CD4-positive, alpha-beta T cell treated with Interleukin-6 at 100 ng/mL for 8 hours (primary cell): ENCODE measurements at regions not wholly inside any gene's neighbourhood (a gene's known extent, or its start where the extent isn't known, plus 50 kb on each side); places are given as distances from the start of the nearest gene placed in this dataset.
"Not testable (repeated sequence)": the region's sequence is repeated elsewhere in the genome, so short reads cannot be mapped to it uniquely, and the experiment has no call there.

Experiments
- DNase-seq: peaks from one replicate; pipeline ENCODE4 v3.0.0-alpha.2; 2020; ENCODE audit warnings: mixed read lengths, low spot score

- DNase-seq = peak; percentile 66
Observed at GRCh38 chr2:174697255-174697654, 67.0 kb downstream of the CHRNA1 start.

DNA sequence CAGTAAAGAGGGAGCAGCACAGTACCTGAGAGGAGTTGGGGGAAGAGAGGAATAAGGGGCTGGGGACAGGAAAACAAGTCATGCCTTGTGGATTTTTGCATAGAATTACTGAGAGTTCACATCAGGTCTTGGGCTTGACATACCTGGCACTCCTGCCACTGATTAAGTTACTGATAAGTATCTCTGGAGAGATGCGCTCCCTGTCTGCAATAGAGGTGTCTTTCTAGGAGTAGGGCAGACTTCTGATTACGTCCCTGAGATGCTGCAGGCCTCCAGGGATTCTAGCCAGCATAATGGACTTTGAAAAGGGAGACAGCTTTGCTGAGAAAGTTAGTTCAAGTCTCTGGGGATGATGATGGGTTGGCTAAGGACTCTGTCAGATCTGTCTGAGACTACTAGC lies 69.4 kb downstream of the CHRNA1 start:
- DNase-seq = no peak

DNA sequence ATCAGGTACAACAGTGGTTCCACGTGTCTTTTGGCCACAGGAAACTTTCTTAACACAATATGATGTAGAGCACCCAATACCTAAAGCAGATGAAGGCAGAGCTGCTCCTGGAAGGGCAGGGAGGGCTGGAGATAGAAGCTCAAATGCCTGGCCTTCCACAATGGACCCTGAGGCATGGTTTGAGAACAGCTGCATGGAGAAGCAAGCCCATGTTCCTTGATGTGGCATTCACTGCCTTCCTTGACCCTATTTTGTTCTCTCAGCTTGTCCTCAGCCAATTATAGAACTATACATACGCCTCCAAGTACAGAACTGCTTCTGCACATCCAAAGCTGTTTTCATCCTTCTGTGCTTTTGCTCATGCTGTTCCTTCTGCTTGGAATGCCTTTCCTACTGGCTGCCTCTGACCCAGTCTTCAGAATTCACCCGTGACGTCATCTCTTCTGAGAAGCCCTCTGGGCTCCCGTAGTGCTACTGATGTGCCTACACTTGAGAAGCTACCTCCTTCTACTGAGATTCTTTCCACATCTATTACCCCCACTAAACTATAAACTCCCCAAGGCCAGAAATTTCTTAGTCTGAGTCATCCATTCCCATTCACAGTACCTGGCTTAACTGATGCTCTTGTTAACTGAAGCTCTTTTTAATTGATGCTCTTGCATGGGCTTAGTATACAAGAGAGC lies 69.9 kb downstream of the CHRNA1 start:
- no peak for DNase-seq

- no peak for DNase-seq
Observed at GRCh38 chr2:174693344-174693743, 70.9 kb downstream of the CHRNA1 start.

DNA sequence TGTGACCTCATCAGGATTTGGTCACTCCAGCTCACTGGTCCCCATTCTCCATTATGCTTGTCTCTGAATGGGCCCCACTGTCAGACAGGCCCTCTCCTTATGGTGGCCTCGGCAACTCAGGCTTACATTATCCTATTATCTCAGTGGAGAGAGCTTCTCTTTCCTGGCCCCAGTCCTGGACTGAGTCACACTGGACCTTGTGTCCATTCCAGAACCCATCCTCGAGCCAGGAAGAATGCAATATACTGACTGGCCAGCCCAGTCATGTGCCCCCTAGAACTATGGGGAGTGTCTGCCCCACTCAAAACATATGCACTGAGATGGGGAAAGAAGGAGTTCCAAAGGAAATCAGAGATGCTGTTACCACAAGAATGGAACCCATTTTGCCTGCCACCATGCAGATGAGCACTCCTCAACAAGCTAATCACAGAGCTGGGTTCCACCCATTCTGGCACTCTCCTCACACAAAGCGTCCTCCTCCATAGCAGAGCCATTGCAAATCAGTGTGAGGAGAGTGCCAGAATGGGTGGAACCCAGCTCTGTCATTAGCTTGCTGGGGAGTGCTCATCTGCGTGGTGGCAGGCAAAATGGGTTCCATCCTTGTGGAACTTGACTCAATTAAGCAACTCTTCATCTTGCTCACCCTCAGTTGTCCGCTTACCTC lies 71.9 kb downstream of the CHRNA1 start:
- DNase-seq = no peak

DNA sequence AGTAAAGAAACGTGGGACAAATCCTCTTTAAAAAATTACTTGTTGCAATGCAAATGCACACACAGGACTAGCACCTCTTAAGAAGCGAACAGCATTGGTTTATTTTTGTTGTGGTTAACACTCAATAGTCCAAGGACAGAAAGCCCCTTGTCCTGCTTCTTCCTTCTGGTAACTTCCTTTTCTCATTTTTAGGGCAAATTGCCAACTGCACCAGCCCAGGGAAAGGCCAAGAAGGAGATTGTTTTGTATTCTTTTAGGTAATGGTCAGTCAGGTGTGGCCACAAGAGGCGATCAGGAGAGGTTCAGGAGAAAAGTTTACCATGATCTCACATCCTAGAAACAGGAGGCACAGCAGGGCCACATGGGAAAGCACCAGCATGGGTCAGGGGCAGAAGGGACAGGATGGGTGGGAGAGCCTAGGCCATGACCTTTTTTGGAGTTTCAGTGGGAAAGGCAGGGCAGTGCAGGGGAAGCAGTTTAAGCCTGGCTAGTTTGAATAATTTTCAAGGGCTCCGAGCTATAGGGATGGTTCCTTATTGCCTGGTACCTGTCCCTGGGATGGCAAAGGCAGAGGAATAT lies 73.0 kb downstream of the CHRNA1 start:
- no peak for DNase-seq

GRCh38 chr2:174690026-174690425 lies 74.2 kb downstream of the CHRNA1 start:
- DNase-seq = no peak

- peak; percentile 45 for DNase-seq
Observed at GRCh38 chr2:174688079-174688478, 76.2 kb downstream of the CHRNA1 start.

GRCh38 chr2:174686430-174686829 lies 77.8 kb downstream of the CHRNA1 start:
- DNase-seq = no peak

- peak; percentile 28 for DNase-seq
Observed at GRCh38 chr2:174683392-174683759, 80.9 kb downstream of the CHRNA1 start.

- DNase-seq = peak; percentile 44
Observed at GRCh38 chr2:174682578-174683391, 81.5 kb downstream of the CHRNA1 start.

GRCh38 chr2:174682007-174682577 lies 82.2 kb downstream of the CHRNA1 start:
- peak; percentile 14 for DNase-seq

DNA sequence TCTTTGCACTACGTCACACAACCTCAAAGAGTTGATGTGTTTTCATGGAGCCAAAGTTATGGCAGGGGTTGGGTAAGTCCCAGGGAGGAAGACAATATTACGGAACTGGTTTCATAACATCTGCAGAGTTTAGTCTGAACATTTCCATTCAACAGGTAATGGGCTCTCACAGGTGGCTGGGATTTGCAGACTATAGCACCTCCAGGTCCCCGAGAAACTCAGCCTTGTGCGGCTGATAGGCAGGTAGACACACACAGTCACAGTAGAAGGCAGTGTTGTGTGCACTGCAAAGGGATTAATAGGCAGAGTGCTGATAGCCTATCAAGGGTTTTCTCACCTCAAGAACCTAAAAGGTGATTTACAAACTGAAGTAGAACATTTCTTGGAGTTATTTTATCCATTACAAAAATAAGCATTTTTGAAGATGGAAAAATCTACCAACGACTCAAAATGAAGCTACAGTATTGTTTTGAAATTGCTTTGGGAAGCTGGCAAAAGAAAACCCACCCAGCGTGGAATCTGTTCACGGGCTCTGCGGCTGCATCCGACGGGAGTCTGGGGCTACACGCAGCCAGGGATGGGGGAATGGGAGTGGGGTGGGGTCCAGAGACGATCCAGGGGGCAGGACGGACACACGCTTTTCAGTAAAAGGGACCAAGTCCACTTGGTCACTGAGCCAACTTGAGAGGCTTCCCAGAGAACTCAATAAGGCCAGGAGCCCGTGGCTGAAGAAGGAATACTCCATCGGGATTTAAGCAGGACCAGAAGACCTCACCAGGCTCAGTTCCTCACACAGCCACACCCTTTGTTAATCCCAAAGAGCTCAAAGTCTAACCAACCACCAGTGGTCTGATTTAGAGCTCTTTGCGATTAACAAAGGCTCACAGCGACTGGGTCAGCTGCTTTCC lies 82.9 kb downstream of the CHRNA1 start:
- DNase-seq = no peak

GRCh38 chr2:174680221-174680620 lies 82.6 kb upstream of the WIPF1 start:
- DNase-seq = no peak

GRCh38 chr2:174678395-174678794 lies 80.8 kb upstream of the WIPF1 start:
- no peak for DNase-seq

GRCh38 chr2:174675615-174676014 lies 78.0 kb upstream of the WIPF1 start:
- peak; percentile 37 for DNase-seq

- no peak for DNase-seq
Observed at GRCh38 chr2:174673876-174674275, 76.3 kb upstream of the WIPF1 start.

DNA sequence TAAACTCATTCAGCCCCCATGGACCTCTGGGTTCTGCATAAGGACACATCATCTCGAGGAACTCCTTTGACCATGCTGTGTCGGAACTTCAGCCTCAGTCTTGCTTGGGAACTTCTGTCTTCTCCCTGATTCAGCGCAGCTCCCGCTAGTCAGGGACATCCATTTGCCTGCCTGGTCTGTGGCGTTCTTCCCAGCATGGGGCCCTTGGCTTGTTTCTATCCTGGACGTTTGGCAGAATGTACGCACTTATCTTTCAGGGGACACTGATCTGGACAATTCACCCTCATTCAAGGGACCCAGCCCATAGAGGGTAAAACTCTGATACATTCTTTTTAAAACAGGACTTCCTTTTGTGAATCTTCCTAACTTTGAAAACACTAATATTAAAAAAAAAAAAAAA lies 75.8 kb upstream of the WIPF1 start:
- no peak for DNase-seq

DNA sequence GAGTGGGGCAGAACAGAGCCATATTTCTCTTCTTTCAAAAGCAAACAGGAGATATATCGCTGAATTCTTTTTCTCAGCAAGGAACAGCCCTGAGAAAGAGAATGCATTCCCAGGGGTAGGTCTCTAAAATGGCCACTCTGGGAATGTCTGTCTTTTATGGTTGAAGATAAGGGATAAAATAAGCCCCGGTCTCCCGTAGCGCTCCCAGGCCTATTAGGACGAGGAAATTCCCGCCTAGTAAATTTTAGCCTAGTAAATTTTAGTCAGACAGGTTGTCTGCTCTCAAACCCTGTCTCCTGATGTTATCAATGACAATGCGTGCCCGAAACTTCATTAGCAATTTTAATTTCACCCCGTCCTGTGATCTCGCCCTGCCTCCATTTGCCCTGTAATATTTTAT lies 73.9 kb upstream of the WIPF1 start:
- not testable (repeated sequence) for DNase-seq

DNA sequence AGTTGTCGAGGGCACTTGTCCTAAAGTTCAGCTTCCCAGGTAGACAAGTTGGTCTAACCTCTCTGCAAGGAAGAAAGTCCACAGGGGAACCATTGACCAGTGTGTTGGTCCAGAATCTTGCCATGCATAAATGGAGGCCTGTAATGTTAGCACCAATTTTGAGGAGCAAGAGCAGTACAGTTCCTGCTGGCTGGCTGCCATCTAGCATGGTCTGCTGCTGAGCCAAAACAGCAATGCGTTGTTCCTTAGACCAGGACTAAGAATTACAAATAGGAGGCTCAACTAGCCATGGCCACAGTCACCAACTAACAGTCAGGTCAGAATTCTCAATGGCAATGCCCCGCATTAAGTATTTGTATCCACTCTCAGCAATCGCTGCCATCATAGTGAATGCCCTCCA lies 72.8 kb upstream of the WIPF1 start:
- DNase-seq = no peak

GRCh38 chr2:174669336-174669735 lies 71.7 kb upstream of the WIPF1 start:
- DNase-seq = no peak
